Activated naive CD4-positive, alpha-beta T cell treated with anti-CD3 and anti-CD28 coated beads, Interleukin-2, amount 50 U/mL, for 24 hours (primary cell): ENCODE measurements at regions not wholly inside any gene's neighbourhood (a gene's known extent, or its start where the extent isn't known, plus 50 kb on each side); places are given as distances from the start of the nearest gene placed in this dataset.
"Not testable (repeated sequence)": the region's sequence is repeated elsewhere in the genome, so short reads cannot be mapped to it uniquely, and the experiment has no call there.

Source experiments
- H3K27ac Mint-ChIP-seq: one replicate; pipeline ENCODE4 v1.8.0; 2021; ENCODE audit warnings: mild to moderate bottlenecking, mixed read lengths
- H3K27me3 Mint-ChIP-seq: one replicate; pipeline ENCODE4 v1.8.0; 2021; ENCODE audit warnings: mixed read lengths
- H3K36me3 Mint-ChIP-seq: one replicate; pipeline ENCODE4 v1.8.0; 2021; ENCODE audit warnings: mixed read lengths
- H3K4me1 Mint-ChIP-seq: one replicate; pipeline ENCODE4 v1.8.0; 2021; ENCODE audit warnings: mixed read lengths
- H3K4me3 Mint-ChIP-seq: one replicate; pipeline ENCODE4 v1.8.0; 2021; ENCODE audit warnings: mild to moderate bottlenecking, mixed read lengths
- H3K9me3 Mint-ChIP-seq: one replicate; pipeline ENCODE4 v1.8.0; 2021; ENCODE audit warnings: mixed read lengths

DNA sequence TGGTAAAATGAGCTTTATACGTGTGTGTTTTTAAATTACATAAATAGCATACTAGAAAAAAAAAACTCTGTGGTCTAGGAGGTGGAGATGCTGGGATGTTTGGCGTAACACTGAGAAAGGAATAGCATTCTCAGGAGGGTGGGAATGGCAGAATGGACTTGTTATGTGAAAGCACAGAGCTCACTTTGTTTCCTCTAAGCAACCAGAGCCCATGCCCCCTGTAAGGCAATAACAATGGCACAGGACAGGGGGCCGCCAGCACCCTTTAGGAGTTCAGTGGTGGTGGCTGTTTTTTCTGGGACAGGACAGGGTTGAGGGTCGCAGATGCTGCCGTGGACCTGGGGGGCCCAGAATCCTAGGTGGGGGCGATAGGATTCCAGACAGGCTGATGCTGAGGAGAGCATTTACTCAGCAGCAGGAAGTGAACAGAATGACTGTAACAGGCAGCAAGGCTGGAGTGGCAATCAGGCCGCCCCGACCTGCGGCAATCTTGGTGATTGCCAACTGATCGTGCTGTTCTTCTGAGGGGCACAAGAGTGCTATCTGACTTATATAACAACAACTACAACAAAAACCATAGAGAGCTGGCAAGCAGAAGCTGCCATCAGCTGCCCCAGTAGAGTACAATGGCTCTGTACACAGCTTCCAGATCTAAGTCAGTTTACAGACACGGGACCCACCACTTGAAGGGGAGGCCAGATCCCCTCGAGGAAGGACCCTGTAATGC is 160.4 kb downstream of the UACA start:
- Mint-ChIP-seq H3K4me3 (no peak overlapping the region), H3K4me1 (no peaks in the 10 kb centered on the region)

DNA sequence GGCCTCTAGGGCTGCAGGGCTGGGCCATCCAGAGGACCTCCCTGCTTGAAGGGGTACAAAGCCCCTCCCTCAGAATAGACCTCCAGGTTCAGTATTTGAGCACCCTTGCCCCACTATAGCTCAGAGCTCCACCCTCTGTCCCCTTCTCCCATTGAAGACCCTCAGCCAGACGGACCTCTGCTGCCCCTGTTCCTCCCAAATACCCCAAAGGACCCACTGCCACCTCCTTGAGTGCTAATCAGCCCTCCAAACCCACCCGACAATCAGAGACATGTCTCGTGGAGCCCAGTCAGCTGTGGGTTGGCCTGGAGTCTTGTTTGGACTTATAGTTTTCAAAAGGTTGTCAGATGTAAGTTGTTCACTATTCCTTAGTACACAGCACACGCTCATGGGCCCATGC is 161.1 kb downstream of the UACA start:
- Mint-ChIP-seq H3K27me3 (no peaks in the 10 kb centered on the region), H3K36me3 (peaks cover 2% of the 10 kb centered on the region), H3K9me3 (peaks cover 9% of the 10 kb centered on the region), H3K27ac (no peak overlapping the region), H3K4me3 (no peak overlapping the region), H3K4me1 (no peaks in the 10 kb centered on the region)

More for the DNA sequence above, 160.4 kb downstream of the UACA start:
- Mint-ChIP-seq H3K27ac (no peak overlapping the region), H3K36me3 (peaks cover 2% of the 10 kb centered on the region), H3K9me3 (peaks cover 9% of the 10 kb centered on the region), H3K27me3 (no peaks in the 10 kb centered on the region)

DNA sequence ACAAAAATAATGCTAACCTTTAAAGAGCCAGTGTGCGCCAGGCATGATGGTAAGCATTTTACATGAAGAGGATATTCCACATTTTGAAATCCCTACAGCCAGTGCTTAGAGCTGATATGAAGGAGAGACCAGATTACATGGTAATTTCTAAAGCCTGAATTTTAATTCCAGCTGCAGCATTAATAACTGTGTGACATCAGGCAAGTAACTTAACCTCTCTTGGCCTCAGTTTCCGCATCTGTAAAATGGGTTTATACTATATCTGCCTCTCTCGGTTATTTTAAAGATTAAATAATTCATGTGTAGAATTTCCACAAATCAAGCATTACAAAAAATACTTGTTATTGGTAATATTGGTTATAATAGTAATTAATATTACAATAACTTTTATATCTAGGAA is 165.4 kb downstream of the UACA start:
- no peak overlapping the region for H3K4me3 Mint-ChIP-seq
- no peaks in the 10 kb centered on the region for H3K27me3 Mint-ChIP-seq
- peaks cover 13% of the 10 kb centered on the region for H3K36me3 Mint-ChIP-seq
- no peak overlapping the region for H3K27ac Mint-ChIP-seq
- H3K4me1 Mint-ChIP-seq, result no peaks in the 10 kb centered on the region
- H3K9me3 Mint-ChIP-seq, result peaks cover 25% of the 10 kb centered on the region

DNA sequence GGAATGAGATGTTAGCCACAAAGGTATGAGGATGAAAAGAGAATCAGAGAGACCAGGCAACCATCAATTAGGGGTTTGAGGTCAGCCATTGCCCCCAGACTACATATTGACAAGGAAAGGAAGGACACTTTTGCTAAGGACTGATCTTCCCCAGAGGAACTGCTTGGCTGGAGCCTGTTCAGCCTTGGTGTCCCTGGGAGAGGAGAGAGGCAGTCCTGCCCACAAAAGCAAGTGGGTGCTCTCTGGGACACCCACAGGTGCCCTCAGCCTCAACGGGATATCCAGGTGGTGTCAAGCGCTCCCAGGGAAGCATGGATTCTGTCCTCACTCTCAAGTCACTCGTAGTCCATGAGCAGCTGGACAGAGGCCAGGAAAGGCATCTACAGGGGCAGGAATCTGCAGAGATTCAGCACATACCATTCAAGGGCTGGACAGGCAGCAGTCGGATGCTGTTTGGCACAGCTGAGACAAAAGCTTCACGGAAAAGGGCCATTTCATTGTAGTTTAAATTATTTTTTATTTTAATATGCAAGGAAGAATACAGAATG is 166.2 kb downstream of the UACA start:
- H3K36me3 Mint-ChIP-seq, result peaks cover 13% of the 10 kb centered on the region
- peaks cover 25% of the 10 kb centered on the region for H3K9me3 Mint-ChIP-seq
- H3K4me3 Mint-ChIP-seq, result no peak overlapping the region
- no peaks in the 10 kb centered on the region for H3K4me1 Mint-ChIP-seq
- H3K27ac Mint-ChIP-seq, result no peak overlapping the region
- H3K27me3 Mint-ChIP-seq, result no peaks in the 10 kb centered on the region

DNA sequence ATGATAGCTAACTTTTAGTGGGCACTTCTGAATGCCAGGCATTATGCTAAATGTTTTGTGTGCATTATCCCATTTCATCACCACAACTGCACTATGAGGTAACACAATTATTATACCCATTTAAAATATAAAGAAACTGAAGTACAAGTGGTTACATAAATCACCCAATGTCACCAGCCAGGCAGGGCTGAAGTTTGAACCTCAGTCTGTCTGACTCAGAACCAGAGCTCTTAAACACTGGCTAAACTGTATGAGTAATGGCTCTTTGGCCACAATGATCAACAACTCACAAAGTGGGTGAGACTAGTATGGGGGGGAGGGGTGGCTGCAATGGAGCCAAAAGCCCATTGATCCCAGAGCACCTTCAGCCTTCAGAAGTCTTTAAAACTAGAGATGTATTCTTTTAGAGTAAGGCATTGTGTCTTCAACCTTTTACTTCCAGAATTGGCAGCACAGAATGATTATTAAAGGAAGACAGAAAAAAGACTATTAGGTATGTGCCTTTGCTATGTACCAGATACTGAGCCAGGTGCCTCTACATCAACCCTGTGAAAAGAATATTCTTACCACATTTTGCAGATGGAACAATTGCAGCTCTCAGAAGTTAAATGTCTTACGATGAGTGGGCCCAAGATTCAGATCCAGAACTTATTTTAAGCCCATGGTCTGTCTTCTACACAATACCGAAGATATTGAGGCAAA is 166.9 kb downstream of the UACA start:
- H3K36me3 Mint-ChIP-seq, result peaks cover 13% of the 10 kb centered on the region
- H3K4me1 Mint-ChIP-seq, result no peaks in the 10 kb centered on the region
- H3K9me3 Mint-ChIP-seq, result peaks cover 25% of the 10 kb centered on the region
- no peaks in the 10 kb centered on the region for H3K27me3 Mint-ChIP-seq
- no peak overlapping the region for H3K27ac Mint-ChIP-seq
- no peak overlapping the region for H3K4me3 Mint-ChIP-seq

DNA sequence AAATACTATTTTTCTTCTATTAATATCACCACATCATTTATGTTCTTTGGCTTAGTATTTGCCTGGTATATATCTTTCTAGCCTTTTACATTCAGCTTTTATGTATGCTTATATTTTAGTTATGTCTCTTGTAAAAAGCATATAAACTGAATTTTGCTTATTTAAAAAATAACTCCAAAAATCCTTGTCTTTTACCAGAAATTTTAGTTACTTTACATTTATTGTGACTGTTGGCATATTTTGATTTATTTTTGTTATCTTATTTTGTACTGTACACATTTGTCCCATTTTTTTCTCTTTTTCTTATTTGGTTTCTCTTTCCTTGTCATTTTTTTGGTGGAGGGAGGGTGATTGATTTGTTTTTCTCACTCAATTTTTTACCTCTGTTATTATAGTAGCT is 169.6 kb downstream of the UACA start:
- Mint-ChIP-seq H3K27me3 (no peaks in the 10 kb centered on the region), H3K4me1 (no peaks in the 10 kb centered on the region), H3K9me3 (peaks cover 16% of the 10 kb centered on the region), H3K36me3 (peaks cover 10% of the 10 kb centered on the region), H3K4me3 (no peak overlapping the region), H3K27ac (no peak overlapping the region)

DNA sequence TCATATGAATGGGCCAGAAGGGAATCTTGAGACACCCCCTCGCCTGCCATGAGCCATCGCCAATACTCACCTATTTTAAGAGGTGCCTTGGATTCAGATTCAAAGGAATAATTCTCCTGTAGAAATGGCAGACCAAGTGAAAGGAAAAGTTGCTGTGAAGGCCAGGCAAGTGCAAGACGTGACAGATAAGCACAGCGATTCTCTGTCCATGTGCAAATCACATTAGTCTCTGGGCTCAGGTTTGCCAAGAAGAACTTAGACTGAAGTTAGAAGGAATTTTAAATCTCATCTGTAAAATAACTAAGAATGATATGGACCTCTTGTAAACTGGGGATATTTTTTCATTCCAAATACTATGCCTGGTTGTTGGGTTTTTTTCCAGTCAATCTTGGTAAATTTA is 173.6 kb downstream of the UACA start:
- H3K4me3 Mint-ChIP-seq, result no peak overlapping the region

DNA sequence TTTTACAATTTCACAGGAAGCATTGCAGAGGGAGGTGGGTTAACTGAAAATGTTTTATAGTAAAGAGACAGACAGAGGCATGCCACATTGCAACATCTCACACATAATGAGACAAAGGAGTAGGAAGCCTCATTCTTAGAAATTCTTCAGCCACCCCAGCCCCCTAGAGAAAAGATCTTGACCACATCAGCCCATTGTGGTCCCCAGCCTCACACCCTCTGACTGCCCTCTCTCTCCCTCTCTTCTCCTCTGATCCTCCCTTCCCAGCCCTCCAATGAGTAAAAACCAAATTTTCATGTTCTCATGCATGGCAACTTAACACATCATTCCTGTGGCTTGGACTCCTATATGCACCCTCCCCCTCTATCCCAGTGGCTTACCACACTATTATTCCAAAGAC is 174.1 kb downstream of the UACA start:
- peaks cover 14% of the 10 kb centered on the region for H3K4me1 Mint-ChIP-seq
- H3K4me3 Mint-ChIP-seq, result no peak overlapping the region
- H3K9me3 Mint-ChIP-seq, result peaks cover 6% of the 10 kb centered on the region
- no peaks in the 10 kb centered on the region for H3K27me3 Mint-ChIP-seq
- H3K27ac Mint-ChIP-seq, result no peak overlapping the region
- peaks cover 4% of the 10 kb centered on the region for H3K36me3 Mint-ChIP-seq

More for the DNA sequence above, 173.6 kb downstream of the UACA start:
- Mint-ChIP-seq H3K27ac (no peak overlapping the region), H3K4me1 (peaks cover 14% of the 10 kb centered on the region), H3K27me3 (no peaks in the 10 kb centered on the region), H3K9me3 (peaks cover 9% of the 10 kb centered on the region), H3K36me3 (peaks cover 6% of the 10 kb centered on the region)

DNA sequence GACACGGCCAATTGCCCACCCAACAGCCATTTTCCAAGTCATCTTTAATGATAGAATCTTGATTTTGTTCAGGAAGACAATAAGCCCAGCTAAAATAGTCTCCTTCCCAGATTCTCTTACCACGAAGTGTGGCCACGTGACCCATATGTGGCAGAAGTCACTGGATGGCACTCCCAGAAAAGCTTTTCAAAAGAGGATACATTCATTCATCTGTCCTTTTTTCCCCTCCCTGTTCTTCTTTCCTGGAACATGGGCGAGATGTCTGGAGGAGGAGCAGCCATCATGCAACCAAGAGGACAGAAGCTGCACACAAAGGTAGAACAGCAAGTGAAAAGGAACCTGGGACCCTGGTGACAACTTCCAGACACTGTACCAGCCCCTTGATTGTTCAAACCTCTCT is 174.7 kb downstream of the UACA start:
- peaks cover 14% of the 10 kb centered on the region for H3K4me1 Mint-ChIP-seq
- H3K27ac Mint-ChIP-seq, result no peak overlapping the region
- no peaks in the 10 kb centered on the region for H3K9me3 Mint-ChIP-seq
- H3K36me3 Mint-ChIP-seq, result no peaks in the 10 kb centered on the region
- no peak overlapping the region for H3K4me3 Mint-ChIP-seq
- H3K27me3 Mint-ChIP-seq, result no peaks in the 10 kb centered on the region

DNA sequence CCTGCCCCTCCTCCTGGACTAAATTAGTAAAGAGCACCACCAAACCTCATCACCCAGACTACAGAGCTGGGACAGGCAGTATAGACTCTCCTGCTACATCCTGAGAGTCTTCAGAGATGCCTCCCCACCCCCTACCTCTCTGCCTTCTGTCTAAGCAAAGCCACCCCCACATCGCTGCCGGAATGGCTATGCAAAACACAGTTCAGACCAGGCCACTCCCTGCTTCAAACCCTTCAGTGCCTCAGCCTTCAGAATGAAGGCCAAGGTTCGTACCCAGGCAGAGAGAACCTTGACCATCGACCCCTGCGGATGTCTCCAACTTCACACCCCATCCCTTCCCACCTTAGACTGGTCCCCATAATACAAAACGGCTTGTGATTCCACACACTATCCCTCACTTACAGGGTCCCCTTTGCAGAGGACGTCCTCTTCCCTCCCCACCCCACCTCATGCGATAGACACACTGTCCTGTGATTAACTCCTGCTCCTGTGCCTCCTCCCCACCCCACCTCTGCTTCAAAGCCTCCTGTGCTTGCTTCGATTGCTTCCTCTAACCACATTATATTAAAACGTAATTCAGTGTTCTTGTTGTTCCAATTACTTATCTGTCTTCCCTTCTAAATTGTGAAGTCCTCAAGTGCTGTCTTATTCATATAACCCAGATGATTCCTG is 175.3 kb downstream of the UACA start:
- no peaks in the 10 kb centered on the region for H3K9me3 Mint-ChIP-seq
- peaks cover 14% of the 10 kb centered on the region for H3K4me1 Mint-ChIP-seq
- no peaks in the 10 kb centered on the region for H3K36me3 Mint-ChIP-seq
- no peak overlapping the region for H3K27ac Mint-ChIP-seq
- no peak overlapping the region for H3K4me3 Mint-ChIP-seq
- no peaks in the 10 kb centered on the region for H3K27me3 Mint-ChIP-seq

DNA sequence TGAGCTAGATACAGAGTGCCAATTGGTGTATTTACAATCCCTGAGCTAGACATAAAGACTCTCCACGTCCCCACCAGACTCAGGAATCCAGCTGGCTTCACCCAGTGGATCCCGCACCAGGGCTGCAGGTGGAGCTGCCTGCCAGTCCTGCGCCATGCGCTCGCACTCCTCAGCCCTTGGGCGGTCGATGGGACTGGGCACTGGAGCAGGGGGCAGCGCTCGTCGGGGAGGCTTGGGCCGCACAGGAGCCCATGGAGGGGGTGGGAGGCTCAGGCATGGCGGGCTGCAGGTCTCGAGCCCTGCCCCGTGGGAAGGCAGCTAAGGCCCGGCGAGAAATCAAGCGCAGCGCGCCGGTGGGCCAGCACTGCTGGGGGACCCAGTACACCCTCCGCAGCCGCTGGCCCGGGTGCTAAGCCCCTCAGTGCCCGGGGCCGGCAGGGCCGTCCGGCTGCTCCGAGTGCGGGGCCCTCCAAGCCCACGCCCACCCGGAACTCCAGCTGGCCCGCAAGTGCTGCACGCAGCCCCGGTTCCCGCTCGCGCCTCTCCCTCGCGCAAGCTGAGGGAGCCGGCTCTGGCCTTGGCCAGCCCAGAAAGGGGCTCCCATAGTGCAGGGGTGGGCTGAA is 176.2 kb downstream of the UACA start:
- not testable (repeated sequence) for H3K27me3 Mint-ChIP-seq, H3K9me3 Mint-ChIP-seq, H3K4me3 Mint-ChIP-seq, H3K27ac Mint-ChIP-seq, H3K36me3 Mint-ChIP-seq
- peaks cover 14% of the 10 kb centered on the region for H3K4me1 Mint-ChIP-seq

DNA sequence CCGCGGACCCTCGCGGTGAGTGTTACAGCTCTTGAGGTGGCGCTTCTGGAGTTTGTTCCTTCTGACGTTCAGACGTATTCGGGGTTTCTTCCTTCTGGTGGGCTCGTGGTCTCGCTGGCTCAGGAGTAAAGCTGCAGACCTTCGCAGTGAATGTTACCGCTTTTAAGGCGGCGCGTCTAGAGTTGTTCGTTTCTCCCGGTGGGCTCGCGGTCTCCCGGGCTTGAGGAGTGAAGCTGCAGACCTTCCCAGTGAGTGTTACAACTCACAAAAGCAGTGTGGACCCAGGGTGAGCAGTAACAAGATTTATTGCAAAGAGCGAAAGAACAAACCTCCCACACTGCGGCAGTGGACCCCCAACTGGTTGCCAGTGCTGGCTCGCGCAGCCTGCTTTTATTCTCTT is 177.1 kb downstream of the UACA start:
- no peaks in the 10 kb centered on the region for H3K9me3 Mint-ChIP-seq
- no peaks in the 10 kb centered on the region for H3K27me3 Mint-ChIP-seq
- H3K4me1 Mint-ChIP-seq, result peaks cover 14% of the 10 kb centered on the region
- H3K27ac Mint-ChIP-seq, result no peak overlapping the region
- H3K36me3 Mint-ChIP-seq, result no peaks in the 10 kb centered on the region
- peak overlapping the region; percentile 72 for H3K4me3 Mint-ChIP-seq

DNA sequence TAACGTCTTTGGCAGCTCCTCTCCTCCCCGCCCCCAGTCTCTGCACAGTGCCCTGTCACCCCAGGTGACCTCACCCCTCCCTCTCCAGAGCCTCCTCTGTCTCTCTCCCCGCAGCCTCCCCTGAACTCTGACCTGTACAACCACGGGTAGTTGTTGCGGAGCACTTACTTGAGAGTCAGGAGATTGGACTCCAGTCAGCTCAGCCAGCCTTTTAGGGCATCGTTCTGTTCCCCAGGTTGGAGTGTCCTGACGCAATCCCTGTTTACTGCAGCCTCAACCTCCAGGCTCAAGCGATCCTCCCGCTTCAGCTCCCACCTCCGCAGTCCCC is 177.7 kb downstream of the UACA start:
- Mint-ChIP-seq H3K4me1 (peaks cover 14% of the 10 kb centered on the region), H3K27ac (no peak overlapping the region), H3K4me3 (peak overlapping the region; percentile 72), H3K9me3 (no peaks in the 10 kb centered on the region), H3K27me3 (no peaks in the 10 kb centered on the region), H3K36me3 (no peaks in the 10 kb centered on the region)

DNA sequence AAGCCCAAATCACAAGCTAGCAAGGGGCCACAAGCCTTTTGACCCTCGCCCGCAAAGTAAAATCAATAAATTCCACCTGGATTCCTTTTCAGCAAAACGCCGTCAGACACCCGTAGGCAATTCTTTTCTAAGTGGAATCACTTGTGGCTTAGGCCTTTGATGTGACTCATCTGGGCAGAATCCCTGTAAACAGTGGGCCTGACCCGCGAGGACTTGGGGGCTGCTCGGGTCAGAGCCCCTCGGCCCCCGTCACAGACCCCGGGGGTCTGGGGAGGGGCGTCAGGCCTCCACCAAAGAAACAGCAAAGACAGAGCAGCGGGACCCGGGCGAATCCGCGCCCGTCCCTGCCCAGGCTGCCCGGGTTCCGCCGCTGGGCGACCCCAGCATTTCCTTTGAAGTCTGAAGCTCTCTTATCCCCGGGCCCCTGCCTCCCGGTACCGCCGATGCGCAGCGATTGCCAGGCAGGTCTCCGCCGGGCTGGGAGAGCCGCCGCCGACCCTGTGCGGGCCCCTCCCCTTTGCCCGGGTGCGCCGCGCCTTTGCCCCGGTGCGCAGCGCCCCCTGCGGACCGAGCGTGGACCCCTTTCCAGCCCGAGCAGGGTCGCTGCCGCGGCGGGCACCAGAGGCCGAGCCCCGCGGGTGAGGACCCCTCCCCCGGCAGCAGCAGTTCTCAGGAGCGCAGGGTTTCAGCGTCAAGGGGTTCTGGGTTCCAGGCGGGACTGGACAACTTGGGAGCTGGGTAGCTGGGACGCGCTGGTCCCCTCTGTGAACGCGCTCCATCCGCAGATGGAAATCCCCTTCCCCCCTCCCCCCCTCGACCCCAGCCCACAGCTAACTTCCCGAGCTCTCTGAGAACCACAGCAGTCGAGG is 178.3 kb downstream of the UACA start:
- peaks cover 14% of the 10 kb centered on the region for H3K4me1 Mint-ChIP-seq
- H3K36me3 Mint-ChIP-seq, result no peaks in the 10 kb centered on the region
- no peaks in the 10 kb centered on the region for H3K9me3 Mint-ChIP-seq
- H3K27me3 Mint-ChIP-seq, result no peaks in the 10 kb centered on the region
- no peak overlapping the region for H3K27ac Mint-ChIP-seq
- H3K4me3 Mint-ChIP-seq, result peak overlapping the region; percentile 72

DNA sequence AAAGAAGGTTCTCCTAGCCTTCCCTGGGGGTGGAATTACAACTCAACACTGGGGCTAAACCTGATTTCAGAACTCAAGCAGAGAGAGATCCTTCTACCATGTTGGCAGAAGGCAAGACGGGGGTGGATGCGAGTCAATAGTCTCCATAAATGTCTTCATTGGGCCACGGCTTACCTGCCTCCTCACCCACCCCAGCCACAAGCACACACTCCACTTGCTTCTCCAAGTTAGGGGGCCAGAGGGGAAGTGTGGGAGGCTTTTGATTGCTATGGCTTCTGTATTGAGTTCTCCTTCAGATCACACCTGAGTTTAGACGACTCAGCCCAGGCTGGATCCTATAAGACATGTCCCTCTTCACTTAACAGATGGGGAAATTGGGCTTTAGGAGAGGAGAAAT is 178.9 kb downstream of the UACA start:
- Mint-ChIP-seq H3K9me3 (no peaks in the 10 kb centered on the region), H3K4me3 (no peak overlapping the region), H3K27me3 (no peaks in the 10 kb centered on the region), H3K4me1 (peaks cover 14% of the 10 kb centered on the region), H3K36me3 (no peaks in the 10 kb centered on the region), H3K27ac (no peak overlapping the region)
